PC-9 (cell line): ENCODE measurements at regions not wholly inside any gene's neighbourhood (a gene's known extent, or its start where the extent isn't known, plus 50 kb on each side); places are given as distances from the start of the nearest gene placed in this dataset.
A peak's percentile ranks its signal among the peaks of the same experiment; 100 is the strongest.

ENCODE experiments used
- BruUV-seq: library from RNA; stranded (reverse); fragments of 400-500 nt; replicated peaks from 2 replicates; lab custom pipeline; 2021; lab: Mats Ljungman, UMichigan
- CTCF ChIA-PET: fragments of 300-600 bp; sonication (Branson Sonifier 250); formaldehyde crosslinking; loops from one replicate; lab custom pipeline; 2022; ENCODE audit warnings: antibody characterized with exemption; lab: Charles Lee
- POLR2A ChIA-PET: fragments of 300-600 bp; sonication (Branson Sonifier 250); formaldehyde crosslinking; loops from one replicate; lab custom pipeline; 2022; ENCODE audit warnings: antibody characterized with exemption; ENCODE audit not compliant: unreplicated experiment; lab: Charles Lee
- DNase-seq, 2 experiments: peaks; one replicate each; pipeline versions ENCODE4 v3.0.0 to v3.0.0-alpha.2; 2015 to 2022; ENCODE audit warnings: mixed read lengths in 1 of 2
- H2AFZ ChIP-seq: fragments of 200-600 bp; sonication (generic); 2 replicates; pipeline ENCODE4 v1.8.1; 2017; ENCODE audit warnings: antibody characterized with exemption
- H3F3A ChIP-seq: fragments of 200-600 bp; sonication (generic); 2 replicates; pipeline ENCODE4 v1.8.1; 2017; ENCODE audit warnings: antibody characterized with exemption, mild to moderate bottlenecking, low read depth; ENCODE audit not compliant: insufficient read depth
- H3K27ac ChIP-seq: fragments of 200-600 bp; sonication (generic); 2 replicates; pipeline ENCODE4 v1.6.1; 2016; ENCODE audit warnings: mixed run types
- H3K27me3 ChIP-seq: fragments of 200-600 bp; sonication (generic); 2 replicates; pipeline ENCODE4 v1.6.1; 2016; ENCODE audit warnings: low read depth, mixed run types; ENCODE audit not compliant: insufficient read depth
- H3K36me3 ChIP-seq: fragments of 200-600 bp; sonication (generic); 2 replicates; pipeline ENCODE4 v1.6.1; 2016; ENCODE audit warnings: low read depth, mixed run types
- H3K4me1 ChIP-seq: fragments of 200-600 bp; sonication (generic); replicated peaks from 2 replicates; pipeline ENCODE4 v1.6.1; 2016; ENCODE audit warnings: mixed run types; ENCODE audit not compliant: insufficient read depth
- H3K4me2 ChIP-seq: fragments of 200-600 bp; sonication (generic); 2 replicates; pipeline ENCODE4 v1.6.1; 2017; ENCODE audit warnings: mixed run types
- H3K4me3 ChIP-seq: fragments of 200-600 bp; sonication (generic); 2 replicates; pipeline ENCODE4 v1.6.1; 2016; ENCODE audit warnings: mixed run types
- H3K79me2 ChIP-seq: fragments of 200-600 bp; sonication (generic); 2 replicates; pipeline ENCODE4 v1.6.1; 2017; ENCODE audit warnings: low read depth, mixed run types
- H3K9me2 ChIP-seq: fragments of 200-600 bp; sonication (generic); 2 replicates; pipeline ENCODE4 v1.8.1; 2017; ENCODE audit warnings: mild to moderate bottlenecking; ENCODE audit not compliant: insufficient read depth
- H3K9me3 ChIP-seq: fragments of 200-600 bp; sonication (generic); 2 replicates; pipeline ENCODE4 v1.8.1; 2016; ENCODE audit warnings: low read depth; ENCODE audit not compliant: insufficient read depth
- H4K20me1 ChIP-seq: fragments of 200-600 bp; sonication (generic); 2 replicates; pipeline ENCODE4 v1.8.1; 2017; ENCODE audit not compliant: insufficient read depth
- EZH2 ChIP-seq: fragments of 200-600 bp; sonication (generic); IDR thresholded peaks from 2 replicates; pipeline ENCODE4 v1.8.0; 2017; ENCODE audit warnings: antibody characterized with exemption, low read depth
- intact Hi-C: fragments of 100-400 bp; cut with micrococcal nuclease; formaldehyde crosslinking; loops from one replicate; pipeline ENCODE4 v1.10.0; 2022; ENCODE audit not compliant: unreplicated experiment
- TF ChIP-seq, protein P1 (sequence below): fragments of 200-600 bp; sonication (generic); conservative IDR thresholded peaks from 2 replicates; pipeline ENCODE4 v1.6.1; 2017; ENCODE audit warnings: mixed run types, antibody characterized with exemption, mild to moderate bottlenecking, moderate library complexity

DNA sequence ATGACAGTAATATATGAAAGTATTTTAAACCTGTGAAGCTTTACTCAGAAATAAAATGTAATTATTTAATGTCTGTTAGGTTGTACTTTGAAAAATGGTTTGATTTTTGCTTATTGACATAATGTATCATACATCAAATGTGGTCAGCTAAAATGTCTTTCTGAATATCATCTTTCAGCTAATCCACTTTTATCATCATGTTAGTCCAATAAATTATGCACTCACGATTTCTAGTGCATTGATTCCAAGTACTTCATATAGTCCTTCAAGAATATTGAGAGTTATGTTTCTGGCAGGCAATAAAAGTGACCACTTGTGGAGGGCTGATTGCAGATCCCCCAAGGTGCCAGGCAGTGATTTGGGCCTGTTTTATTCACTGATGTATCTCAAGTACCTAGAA is 1204.1 kb downstream of the OLFM4 start:
- DNase-seq = no peak
- Histone ChIP-seq H3K79me2 (no peaks in the 10 kb centered on the region), H2AFZ (no peak overlapping the region), H3K27me3 (no peaks in the 10 kb centered on the region), H3K27ac (no peak overlapping the region), H3K4me1 (no peaks in the 10 kb centered on the region), H4K20me1 (no peaks in the 10 kb centered on the region), H3K9me2 (peaks cover 3% of the 10 kb centered on the region), H3K9me3 (no peaks in the 10 kb centered on the region), H3F3A (no peaks in the 10 kb centered on the region), H3K4me3 (no peak overlapping the region), H3K4me2 (no peak overlapping the region), H3K36me3 (no peaks in the 10 kb centered on the region)
- CTCF ChIA-PET = no interaction called here
- no TSS peak for BruUV-seq
- intact Hi-C loops = no loop called here
- TF ChIP-seq, protein P1, sequence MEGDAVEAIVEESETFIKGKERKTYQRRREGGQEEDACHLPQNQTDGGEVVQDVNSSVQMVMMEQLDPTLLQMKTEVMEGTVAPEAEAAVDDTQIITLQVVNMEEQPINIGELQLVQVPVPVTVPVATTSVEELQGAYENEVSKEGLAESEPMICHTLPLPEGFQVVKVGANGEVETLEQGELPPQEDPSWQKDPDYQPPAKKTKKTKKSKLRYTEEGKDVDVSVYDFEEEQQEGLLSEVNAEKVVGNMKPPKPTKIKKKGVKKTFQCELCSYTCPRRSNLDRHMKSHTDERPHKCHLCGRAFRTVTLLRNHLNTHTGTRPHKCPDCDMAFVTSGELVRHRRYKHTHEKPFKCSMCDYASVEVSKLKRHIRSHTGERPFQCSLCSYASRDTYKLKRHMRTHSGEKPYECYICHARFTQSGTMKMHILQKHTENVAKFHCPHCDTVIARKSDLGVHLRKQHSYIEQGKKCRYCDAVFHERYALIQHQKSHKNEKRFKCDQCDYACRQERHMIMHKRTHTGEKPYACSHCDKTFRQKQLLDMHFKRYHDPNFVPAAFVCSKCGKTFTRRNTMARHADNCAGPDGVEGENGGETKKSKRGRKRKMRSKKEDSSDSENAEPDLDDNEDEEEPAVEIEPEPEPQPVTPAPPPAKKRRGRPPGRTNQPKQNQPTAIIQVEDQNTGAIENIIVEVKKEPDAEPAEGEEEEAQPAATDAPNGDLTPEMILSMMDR = no peak
- no peak for TF ChIP-seq EZH2
- POLR2A ChIA-PET = no interaction called here

DNA sequence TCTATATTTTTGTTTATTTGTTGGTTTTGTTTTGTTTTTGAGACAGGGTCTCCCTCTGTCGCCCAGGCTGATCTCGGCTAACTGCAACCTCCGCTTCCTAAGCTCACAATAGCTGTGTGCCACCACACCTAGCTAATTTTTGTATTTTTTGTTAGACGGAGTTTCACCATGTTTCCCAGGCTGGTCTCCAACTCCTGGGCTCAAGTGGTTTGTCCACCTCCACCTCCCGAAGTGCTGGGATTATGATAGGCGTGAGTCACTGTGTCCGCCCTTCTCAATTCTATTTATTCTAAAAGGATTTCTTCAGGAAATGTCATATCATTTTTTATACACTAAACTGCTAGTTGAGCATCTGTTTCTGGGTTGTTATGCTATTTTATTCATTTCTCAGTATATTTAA is 1206.0 kb downstream of the OLFM4 start:
- Histone ChIP-seq H3K36me3 (no peaks in the 10 kb centered on the region), H2AFZ (no peak overlapping the region), H3F3A (no peaks in the 10 kb centered on the region), H3K4me2 (no peak overlapping the region), H3K4me3 (no peak overlapping the region), H3K9me3 (no peaks in the 10 kb centered on the region), H4K20me1 (no peaks in the 10 kb centered on the region), H3K27me3 (no peaks in the 10 kb centered on the region), H3K9me2 (peaks cover 3% of the 10 kb centered on the region), H3K4me1 (no peaks in the 10 kb centered on the region), H3K27ac (no peak overlapping the region), H3K79me2 (no peaks in the 10 kb centered on the region)
- no TSS peak for BruUV-seq
- no peak for TF ChIP-seq EZH2
- TF ChIP-seq, protein P1 = no peak
- no peak for DNase-seq
- ChIA-PET POLR2A (no interaction called here), CTCF (no interaction called here)
- intact Hi-C loops = no loop called here

DNA sequence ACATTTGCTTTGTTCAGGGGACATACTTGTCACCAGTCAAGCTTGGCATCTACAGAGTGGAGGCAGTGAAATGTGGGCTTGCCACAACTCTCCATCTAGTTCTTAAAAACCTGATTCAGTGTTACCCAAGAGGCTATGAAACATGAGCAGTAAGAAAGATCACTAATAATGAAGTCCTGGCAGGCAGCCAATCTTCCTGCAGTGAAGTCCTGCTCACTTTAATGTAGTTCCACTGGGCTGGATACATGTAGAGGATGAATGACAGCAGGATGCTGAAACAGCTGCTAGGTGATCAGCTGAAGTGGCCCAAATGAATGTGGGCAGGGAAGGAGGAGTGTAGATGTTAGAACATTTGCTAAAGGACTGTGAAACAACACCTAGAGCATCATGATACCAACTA is 1213.1 kb downstream of the OLFM4 start:
- no peak for TF ChIP-seq EZH2
- TF ChIP-seq, protein P1 = no peak
- Histone ChIP-seq H3K4me1 (no peaks in the 10 kb centered on the region), H3K4me2 (no peak overlapping the region), H3F3A (no peaks in the 10 kb centered on the region), H3K9me2 (no peaks in the 10 kb centered on the region), H2AFZ (no peak overlapping the region), H3K27me3 (no peaks in the 10 kb centered on the region), H3K27ac (no peak overlapping the region), H3K36me3 (no peaks in the 10 kb centered on the region), H3K79me2 (no peaks in the 10 kb centered on the region), H3K4me3 (no peak overlapping the region), H3K9me3 (no peaks in the 10 kb centered on the region), H4K20me1 (no peaks in the 10 kb centered on the region)
- intact Hi-C loops = no loop called here
- ChIA-PET CTCF (no interaction called here), POLR2A (no interaction called here)
- BruUV-seq = no TSS peak
- DNase-seq = peak in 1 of 2 experiments; percentile 39
